Prostate gland (tissue), 2 donors: ENCODE measurements at regions not wholly inside any gene's neighbourhood (a gene's known extent, or its start where the extent isn't known, plus 50 kb on each side); places are given as distances from the start of the nearest gene placed in this dataset.
A peak's percentile ranks its signal among the peaks of the same experiment; 100 is the strongest.

Source experiments
- DNase-seq: peaks from one replicate; pipeline ENCODE4 v3.0.0-alpha.2; 2019; ENCODE audit warnings: low spot score
- H3K27ac ChIP-seq, 2 donors: fragments of 200-600 bp; sonication (generic); 2 replicates each; pipeline ENCODE4 v1.5.1; 2017 to 2019
- H3K27me3 ChIP-seq: fragments of 200-600 bp; sonication (generic); replicated peaks from 2 replicates; pipeline ENCODE4 v1.5.1; 2019; ENCODE audit not compliant: insufficient read depth
- H3K36me3 ChIP-seq, 2 donors: fragments of 200-600 bp; sonication (generic); 1 replicate in 1 of 2; 2 replicates in 1 of 2; pipeline versions ENCODE4 v1.5.1 to v1.8.1; 2017 to 2019
- H3K4me1 ChIP-seq: fragments of 200-600 bp; sonication (generic); replicated peaks from 2 replicates; pipeline ENCODE4 v1.5.1; 2019
- H3K4me3 ChIP-seq, 2 donors: fragments of 200-600 bp; sonication (generic); 2 replicates each; pipeline ENCODE4 v1.5.1; 2017 to 2019
- H3K9me3 ChIP-seq: fragments of 200-600 bp; sonication (generic); 2 replicates; pipeline ENCODE4 v1.5.1; 2017
- CTCF ChIP-seq, 4 experiments: fragments of 200-600 bp in 2 of 4; fragments of 450-650 bp in 2 of 4; sonication (generic) in 2 of 4; IDR thresholded peaks; 1 replicate in 3 of 4; 2 replicates in 1 of 4; pipeline ENCODE4 v1.5.1; 2016 to 2019; ENCODE audit warnings: antibody characterized with exemption in 4 of 4, mild to moderate bottlenecking in 2 of 4, moderate library complexity in 2 of 4
- POLR2A ChIP-seq: fragments of 450-650 bp; IDR thresholded peaks from one replicate; pipeline ENCODE4 v1.6.1; 2016; ENCODE audit warnings: antibody characterized with exemption, mild to moderate bottlenecking
- POLR2AphosphoS5 ChIP-seq: sonication (generic); formaldehyde crosslinking; IDR thresholded peaks from one replicate; pipeline ENCODE4 v1.6.1; 2017; ENCODE audit warnings: antibody characterized with exemption
- WGBS: methylation state at CpG from one replicate; pipeline ENCODE4 v1.1.5; 2018; 5-methylcytosine and 5-hydroxymethylcytosine counted together
- intact Hi-C: fragments of 100-400 bp; cut with DNase I; formaldehyde crosslinking; loops from one replicate; pipeline ENCODE4 v1.14.2; 2022

DNA sequence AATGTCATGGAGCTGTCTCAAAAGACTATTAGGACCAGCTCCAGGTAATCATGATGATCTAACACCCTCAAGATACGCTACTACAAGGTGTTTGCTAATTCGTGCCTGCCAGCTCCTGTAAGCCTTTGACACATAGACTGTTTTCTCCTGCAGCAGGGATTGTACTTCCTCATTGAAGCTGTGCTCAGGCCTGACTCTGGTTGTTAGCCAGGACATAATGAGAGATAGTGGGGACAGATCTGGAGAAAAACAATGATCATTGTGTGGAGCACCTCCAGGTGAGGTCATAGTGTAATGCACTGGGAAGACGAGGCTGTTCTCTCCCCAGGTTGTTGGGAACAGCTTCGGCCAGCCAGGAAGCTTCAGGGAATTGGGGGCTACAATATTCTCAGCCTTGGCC lies 94.6 kb downstream of the SETD4 start:
- intact Hi-C loops = no loop called here
- no peak for TF ChIP-seq POLR2AphosphoS5
- no peak for TF ChIP-seq CTCF (IDR thresholded peaks at IDR 0.05)
- TF ChIP-seq POLR2A = no peak
- H3K27me3 ChIP-seq = no peaks in the 10 kb centered on the region
- no peaks in the 10 kb centered on the region for H3K4me1 ChIP-seq
- no peaks in the 10 kb centered on the region for H3K36me3 ChIP-seq
- no peaks in the 10 kb centered on the region for H3K9me3 ChIP-seq
- 61% methylated on average over 4 of the region's 4 CpGs for WGBS
- no peak for DNase-seq
- no peak overlapping the region for H3K4me3 ChIP-seq
- no peak overlapping the region for H3K27ac ChIP-seq

DNA sequence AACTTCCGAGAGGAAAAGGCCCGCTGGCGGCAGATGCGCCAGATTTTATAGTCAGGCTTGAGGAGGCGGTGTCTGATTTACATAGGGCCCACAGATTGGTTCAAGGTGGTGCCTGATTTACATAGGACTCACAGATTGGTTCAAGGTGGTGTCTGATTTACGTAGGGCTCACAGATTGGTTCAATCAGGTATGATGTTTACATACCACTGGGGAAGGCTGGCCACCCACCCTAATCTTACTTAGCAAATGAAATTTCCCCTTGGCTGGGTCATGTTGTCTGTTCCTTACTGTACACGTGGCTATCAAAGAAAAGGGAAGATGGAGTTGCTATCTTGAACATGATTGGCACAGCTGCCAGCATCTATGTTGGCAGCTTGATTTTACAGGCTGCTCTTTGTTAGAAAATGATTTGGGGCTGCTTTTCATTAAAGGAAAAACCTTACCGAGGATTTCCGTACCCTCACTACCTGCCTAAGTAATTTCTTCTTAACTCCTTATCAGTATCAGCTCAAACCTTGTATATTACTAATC lies 96.3 kb downstream of the SETD4 start:
- 76% methylated on average over 9 of the region's 9 CpGs for WGBS
- no peaks in the 10 kb centered on the region for H3K9me3 ChIP-seq
- no peaks in the 10 kb centered on the region for H3K36me3 ChIP-seq
- intact Hi-C loops = no loop called here
- no peak for DNase-seq
- no peaks in the 10 kb centered on the region for H3K27me3 ChIP-seq
- H3K4me3 ChIP-seq = no peak overlapping the region
- H3K4me1 ChIP-seq = no peaks in the 10 kb centered on the region
- TF ChIP-seq POLR2AphosphoS5 = no peak
- TF ChIP-seq POLR2A = no peak
- TF ChIP-seq CTCF (IDR thresholded peaks at IDR 0.05) = no peak
- no peak overlapping the region for H3K27ac ChIP-seq

- Histone ChIP-seq H3K27me3 (no peaks in the 10 kb centered on the region), H3K9me3 (no peaks in the 10 kb centered on the region), H3K27ac (no peak overlapping the region), H3K4me1 (no peaks in the 10 kb centered on the region), H3K36me3 (no peaks in the 10 kb centered on the region), H3K4me3 (no peak overlapping the region)
- no peak for TF ChIP-seq POLR2A
- no peak for TF ChIP-seq CTCF (IDR thresholded peaks at IDR 0.05)
- no peak for TF ChIP-seq POLR2AphosphoS5
- intact Hi-C loops = no loop called here
- WGBS = 100% methylated on average over 2 of the region's 2 CpGs
- no peak for DNase-seq
Measured at GRCh38 chr21:35962917-35963316, 97.4 kb downstream of the SETD4 start.

DNA sequence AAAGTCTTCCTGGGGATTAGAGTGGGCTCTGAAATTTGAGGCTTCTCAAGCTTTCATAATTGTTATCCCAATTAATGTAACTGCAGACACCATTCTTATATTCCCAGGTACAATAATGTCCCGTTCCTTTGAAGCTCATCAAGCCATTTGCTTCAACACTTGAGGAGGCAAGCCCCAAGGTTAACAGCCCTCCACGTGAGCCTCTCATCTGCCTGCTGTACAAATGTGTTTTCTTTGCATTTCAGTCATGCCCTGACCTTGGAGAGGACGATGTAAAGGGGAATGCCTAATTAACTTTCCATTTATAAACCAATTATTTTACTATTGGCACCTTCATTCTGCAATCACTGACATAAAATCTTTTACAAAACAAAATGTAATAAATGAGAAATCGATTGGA lies 106.3 kb downstream of the SETD4 start:
- intact Hi-C loops = no loop called here
- 57% methylated on average over 4 of the region's 4 CpGs for WGBS
- TF ChIP-seq POLR2AphosphoS5 (no peak), CTCF (IDR thresholded peaks at IDR 0.05) (no peak), POLR2A (no peak)
- Histone ChIP-seq H3K36me3 (no peaks in the 10 kb centered on the region), H3K4me1 (no peaks in the 10 kb centered on the region), H3K27ac (peak overlapping the region; percentile 14 to 47), H3K27me3 (no peaks in the 10 kb centered on the region), H3K9me3 (no peaks in the 10 kb centered on the region), H3K4me3 (no peak overlapping the region)
- no peak for DNase-seq

DNA sequence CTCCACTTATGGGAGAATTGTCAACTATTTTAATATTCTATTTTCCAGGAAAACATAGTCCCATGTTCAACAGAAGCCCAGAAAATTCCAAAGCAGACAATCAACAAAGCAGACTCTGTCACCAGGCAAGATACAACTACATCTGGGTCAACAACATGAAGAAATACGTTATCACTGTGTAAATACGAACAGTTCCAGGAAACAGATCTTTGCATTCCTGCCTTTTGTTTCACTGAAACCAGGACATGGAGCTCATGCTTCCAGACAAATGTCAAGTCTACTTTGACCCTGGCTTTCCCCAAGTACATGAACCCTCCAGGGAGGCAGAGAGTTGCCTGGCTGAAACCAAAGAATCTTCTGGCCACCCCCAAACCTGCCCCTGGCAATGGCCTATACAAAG lies 106.7 kb downstream of the SETD4 start:
- Histone ChIP-seq H3K27me3 (no peaks in the 10 kb centered on the region), H3K4me1 (no peaks in the 10 kb centered on the region), H3K4me3 (no peak overlapping the region), H3K9me3 (no peaks in the 10 kb centered on the region), H3K36me3 (no peaks in the 10 kb centered on the region), H3K27ac (peak overlapping the region; percentile 14 to 47)
- intact Hi-C loops = no loop called here
- peak; percentile 42 for DNase-seq
- peak; percentile 86 for TF ChIP-seq POLR2AphosphoS5
- TF ChIP-seq POLR2A = no peak
- 29% methylated on average over 2 of the region's 2 CpGs for WGBS
